Hematopoietic multipotent progenitor cell treated with erythropoietin and hydrocortisone succinate and interleukin-3 and kit ligand, for 15 days (in vitro differentiated cells): ENCODE measurements at regions not wholly inside any gene's neighbourhood (a gene's known extent, or its start where the extent isn't known, plus 50 kb on each side); places are given as distances from the start of the nearest gene placed in this dataset.

Source experiments
- DNase-seq: peaks from one replicate; pipeline ENCODE4 v3.0.0-alpha.2; 2015; ENCODE audit warnings: low spot score

- no peak for DNase-seq
Observed at GRCh38 chr4:188839704-188840103, 700.5 kb downstream of the TRIML1 start.

- no peak for DNase-seq
Observed at GRCh38 chr4:188841523-188841922, 702.3 kb downstream of the TRIML1 start.

GRCh38 chr4:188854436-188854835 lies 715.2 kb downstream of the TRIML1 start:
- DNase-seq, result no peak

GRCh38 chr4:188858696-188859095 lies 719.5 kb downstream of the TRIML1 start:
- no peak for DNase-seq

GRCh38 chr4:188864741-188865140 lies 725.5 kb downstream of the TRIML1 start:
- DNase-seq, result no peak

- DNase-seq, result no peak
Observed at GRCh38 chr4:188867796-188868195, 728.6 kb downstream of the TRIML1 start.

GRCh38 chr4:188869581-188869980 lies 730.3 kb downstream of the TRIML1 start:
- DNase-seq, result no peak

GRCh38 chr4:188872809-188873208 lies 733.6 kb downstream of the TRIML1 start:
- no peak for DNase-seq

GRCh38 chr4:188876881-188877280 lies 737.6 kb downstream of the TRIML1 start:
- no peak for DNase-seq

GRCh38 chr4:188879598-188879997 lies 740.4 kb downstream of the TRIML1 start:
- no peak for DNase-seq

- no peak for DNase-seq
Observed at GRCh38 chr4:188887905-188888304, 748.7 kb downstream of the TRIML1 start.

GRCh38 chr4:188892837-188893236 lies 753.6 kb downstream of the TRIML1 start:
- DNase-seq, result no peak

GRCh38 chr4:188903986-188904385 lies 764.7 kb downstream of the TRIML1 start:
- no peak for DNase-seq

- DNase-seq, result no peak
Observed at GRCh38 chr4:188904617-188905016, 765.4 kb downstream of the TRIML1 start.

- DNase-seq, result no peak
Observed at GRCh38 chr4:188905248-188905647, 766.0 kb downstream of the TRIML1 start.

- DNase-seq, result no peak
Observed at GRCh38 chr4:188911199-188911598, 772.0 kb downstream of the TRIML1 start.

- DNase-seq, result no peak
Observed at GRCh38 chr4:188911707-188912106, 772.5 kb downstream of the TRIML1 start.

- no peak for DNase-seq
Observed at GRCh38 chr4:188915175-188915574, 775.9 kb downstream of the TRIML1 start.

GRCh38 chr4:188918787-188919186 lies 779.5 kb downstream of the TRIML1 start:
- no peak for DNase-seq

- no peak for DNase-seq
Observed at GRCh38 chr4:188930822-188931221, 791.6 kb downstream of the TRIML1 start.

GRCh38 chr4:188934320-188934962 lies 795.2 kb downstream of the TRIML1 start:
- DNase-seq, result no peak

GRCh38 chr4:188941524-188942119 lies 802.4 kb downstream of the TRIML1 start:
- DNase-seq, result no peak

- DNase-seq, result no peak
Observed at GRCh38 chr4:188942606-188943005, 803.4 kb downstream of the TRIML1 start.

- no peak for DNase-seq
Observed at GRCh38 chr4:188949596-188949995, 810.4 kb downstream of the TRIML1 start.
